ENCODE measurements at regions not wholly inside any gene's neighbourhood (a gene's known extent, or its start where the extent isn't known, plus 50 kb on each side); places are given as distances from the start of the nearest gene placed in this dataset.
A peak's percentile ranks its signal among the peaks of the same experiment; 100 is the strongest.

- no peak overlapping the region for H3K4me3 ChIP-seq (ENCODE audit: low read length)
- TF ChIP-seq CTCF (IDR thresholded peaks at IDR 0.05; ENCODE audit: insufficient read depth, low read depth, low read length, missing control alignments) = no peak
- peak; percentile 48 for DNase-seq (ENCODE audit: low read depth)
Observed at GRCh38 chrX:15988661-15989603, 134.3 kb upstream of the AP1S2 start.

GRCh38 chrX:15985937-15986336 is 131.3 kb upstream of the AP1S2 start:
- H3K4me3 ChIP-seq (ENCODE audit: low read length) = no peak overlapping the region
- DNase-seq (ENCODE audit: low read depth) = peak; percentile 47
- TF ChIP-seq CTCF (IDR thresholded peaks at IDR 0.05; ENCODE audit: insufficient read depth, low read depth, low read length, missing control alignments) = no peak

GRCh38 chrX:15983034-15983433 is 128.4 kb upstream of the AP1S2 start:
- H3K4me3 ChIP-seq (ENCODE audit: low read length) = no peak overlapping the region
- DNase-seq (ENCODE audit: low read depth) = no peak
- TF ChIP-seq CTCF (IDR thresholded peaks at IDR 0.05; ENCODE audit: insufficient read depth, low read depth, low read length, missing control alignments) = no peak

- H3K4me3 ChIP-seq (ENCODE audit: low read length) = no peak overlapping the region
- no peak for TF ChIP-seq CTCF (IDR thresholded peaks at IDR 0.05; ENCODE audit: insufficient read depth, low read depth, low read length, missing control alignments)
- no peak for DNase-seq (ENCODE audit: low read depth)
Observed at GRCh38 chrX:15977644-15978043, 123.0 kb upstream of the AP1S2 start.

- no peak overlapping the region for H3K4me3 ChIP-seq (ENCODE audit: low read length)
- no peak for DNase-seq (ENCODE audit: low read depth)
- TF ChIP-seq CTCF (IDR thresholded peaks at IDR 0.05; ENCODE audit: insufficient read depth, low read depth, low read length, missing control alignments) = no peak
Observed at GRCh38 chrX:15976396-15976795, 121.8 kb upstream of the AP1S2 start.

GRCh38 chrX:15973946-15974345 is 119.3 kb upstream of the AP1S2 start:
- DNase-seq (ENCODE audit: low read depth) = no peak
- TF ChIP-seq CTCF (IDR thresholded peaks at IDR 0.05; ENCODE audit: insufficient read depth, low read depth, low read length, missing control alignments) = no peak

GRCh38 chrX:15973299-15973698 is 118.7 kb upstream of the AP1S2 start:
- no peak overlapping the region for H3K4me3 ChIP-seq (ENCODE audit: low read length)
- peak; percentile 26 for TF ChIP-seq CTCF (IDR thresholded peaks at IDR 0.05; ENCODE audit: insufficient read depth, low read depth, low read length, missing control alignments)
- peak; percentile 39 for DNase-seq (ENCODE audit: low read depth)

More at GRCh38 chrX:15973946-15974345, 119.3 kb upstream of the AP1S2 start:
- no peak overlapping the region for H3K4me3 ChIP-seq (ENCODE audit: low read length)
